Left colon (tissue), 2 donors: ENCODE measurements at regions not wholly inside any gene's neighbourhood (a gene's known extent, or its start where the extent isn't known, plus 50 kb on each side); places are given as distances from the start of the nearest gene placed in this dataset.
"Not testable (repeated sequence)": the region's sequence is repeated elsewhere in the genome, so short reads cannot be mapped to it uniquely, and the experiment has no call there.

Source experiments
- ATAC-seq: fragments of 200-7000 bp; cut with Tn5 transposase; one replicate; pipeline ENCODE4 v1.9.1; 2020; ENCODE audit warnings: mild to moderate bottlenecking, moderate library complexity
- DNase-seq, 2 donors: peaks; one replicate each; pipeline ENCODE4 v3.0.0-alpha.2; 2020
- intact Hi-C, 2 donors: fragments of 100-400 bp; cut with DNase I in 1 of 2; cut with micrococcal nuclease in 1 of 2; formaldehyde crosslinking; loops; one replicate each; pipeline versions ENCODE4 v1.11.2 to v1.14.0; 2022; cut with DNase I, micrococcal nuclease
- donor health status: DM: no; HTN: no; CAD: no.
- donor health status: DM: yes; HTN: yes; CAD: no.

- no peak for DNase-seq
- intact Hi-C loops: no loop called here
- no peak for ATAC-seq
Measured at GRCh38 chr10:9036711-9037204, 982.3 kb downstream of the GATA3 start.

- DNase-seq: no peak
- intact Hi-C loops: no loop called here
- no peak for ATAC-seq
Measured at GRCh38 chr10:9038146-9038714, 983.7 kb downstream of the GATA3 start.

GRCh38 chr10:9043466-9043865 is 989.0 kb downstream of the GATA3 start:
- DNase-seq: no peak
- ATAC-seq: no peak
- intact Hi-C loops: no loop called here

GRCh38 chr10:9045311-9045710 is 990.8 kb downstream of the GATA3 start:
- ATAC-seq (no peak), DNase-seq (no peak)
- intact Hi-C loops: no loop called here

DNA sequence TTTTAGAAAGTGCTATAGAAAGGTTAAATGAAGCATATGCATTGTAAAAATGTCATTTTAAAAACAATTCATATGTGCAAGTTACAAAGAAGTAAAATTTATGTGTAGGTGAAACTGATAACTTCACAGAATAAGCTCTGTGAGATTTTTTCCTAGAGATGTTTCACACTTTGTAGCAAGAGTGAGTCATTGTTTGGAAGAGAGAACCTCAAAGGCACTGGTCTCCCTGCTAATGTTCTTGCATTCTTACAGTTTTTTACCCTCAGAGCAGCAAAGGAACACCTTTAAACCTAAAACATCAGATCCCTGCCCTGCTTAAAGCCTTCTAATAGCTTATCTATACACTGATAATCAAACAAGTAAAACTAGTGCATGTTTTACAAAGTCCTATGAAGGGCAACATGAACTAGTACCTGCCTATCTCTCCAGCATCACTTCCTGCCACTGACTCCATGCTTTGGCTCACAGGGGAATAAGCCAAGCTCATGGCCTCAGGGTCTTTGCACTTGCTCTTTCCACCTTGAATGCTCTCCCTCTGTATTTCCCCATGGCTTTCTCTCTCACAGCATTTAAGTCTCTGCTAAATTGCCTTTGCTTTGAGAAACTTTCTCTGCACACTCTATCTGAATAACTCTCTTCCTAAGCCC is 997.0 kb downstream of the GATA3 start:
- no peak for ATAC-seq
- intact Hi-C loops: no loop called here
- no peak for DNase-seq

DNA sequence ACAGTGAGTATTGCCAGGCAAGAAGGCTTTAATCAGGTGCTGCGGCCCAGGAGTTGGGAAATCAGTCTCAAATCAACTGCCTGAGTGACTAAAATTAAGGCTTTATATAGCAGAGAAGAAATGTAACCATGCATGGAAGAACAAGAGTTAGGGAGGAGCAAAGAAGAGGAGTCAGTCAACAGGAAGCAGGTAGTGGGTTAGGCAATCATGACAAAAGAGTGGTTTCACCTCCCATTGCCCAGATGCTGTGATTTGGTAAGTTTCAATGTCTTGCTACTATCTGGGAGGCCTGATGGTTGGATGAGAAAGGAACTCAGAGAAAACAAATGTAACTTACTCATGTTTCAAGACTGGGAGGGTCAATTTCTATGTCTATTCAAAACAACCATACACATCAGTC is 998.3 kb downstream of the GATA3 start:
- intact Hi-C loops: no loop called here
- no peak for ATAC-seq

GRCh38 chr10:9056521-9056920 is 1002.0 kb downstream of the GATA3 start:
- DNase-seq (no peak), ATAC-seq (no peak)
- intact Hi-C loops: no loop called here

More for the DNA sequence above, 998.3 kb downstream of the GATA3 start:
- DNase-seq: no peak

GRCh38 chr10:9057293-9057692 is 1002.8 kb downstream of the GATA3 start:
- intact Hi-C loops, DNase-seq, ATAC-seq: not testable (repeated sequence)

GRCh38 chr10:9060314-9060713 is 1005.8 kb downstream of the GATA3 start:
- DNase-seq (no peak), ATAC-seq (no peak)
- intact Hi-C loops: no loop called here

GRCh38 chr10:9061871-9062270 is 1007.4 kb downstream of the GATA3 start:
- no peak for ATAC-seq
- DNase-seq: no peak
- intact Hi-C loops: no loop called here

- DNase-seq (no peak), ATAC-seq (no peak)
- intact Hi-C loops: no loop called here
Measured at GRCh38 chr10:9066152-9066551, 1011.7 kb downstream of the GATA3 start.

DNA sequence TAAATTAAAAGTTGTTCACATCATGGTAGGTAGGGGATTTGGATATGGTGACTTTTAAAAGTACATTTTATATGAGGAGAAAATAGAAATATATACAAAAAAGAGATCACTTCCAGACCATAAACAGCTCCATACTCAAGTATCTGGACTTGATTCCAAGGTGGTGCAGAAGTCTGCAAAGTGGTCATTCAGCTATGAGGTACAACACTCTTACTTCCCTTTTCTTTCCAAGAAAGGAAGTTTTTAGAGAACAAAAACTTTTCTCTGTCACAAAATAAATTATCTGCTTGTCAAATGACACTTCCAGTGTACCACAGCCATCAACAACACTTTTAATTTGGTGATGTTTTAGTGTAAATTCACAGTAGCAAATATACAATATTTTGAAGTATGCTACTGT is 1013.5 kb downstream of the GATA3 start:
- intact Hi-C loops: no loop called here
- DNase-seq: no peak
- ATAC-seq: no peak

DNA sequence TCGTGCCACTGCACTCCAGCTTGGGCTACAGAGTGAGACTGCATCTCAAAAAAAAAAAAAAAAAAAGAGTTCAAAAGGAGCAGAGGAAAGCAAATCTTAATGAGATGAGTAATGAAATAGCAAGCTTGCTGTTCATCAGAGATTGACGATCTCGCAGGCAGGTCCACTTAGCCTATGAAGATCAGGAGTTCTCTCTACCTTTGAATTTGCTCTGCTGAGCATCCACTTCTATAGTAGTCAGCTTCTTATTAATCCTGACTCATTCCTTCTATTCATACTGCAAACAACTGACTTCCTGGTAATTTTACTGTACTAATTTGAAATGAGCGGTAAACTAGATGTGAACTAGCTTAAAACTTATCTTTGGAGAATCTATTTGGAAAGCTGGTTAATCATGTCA is 1014.6 kb downstream of the GATA3 start:
- no peak for ATAC-seq

DNA sequence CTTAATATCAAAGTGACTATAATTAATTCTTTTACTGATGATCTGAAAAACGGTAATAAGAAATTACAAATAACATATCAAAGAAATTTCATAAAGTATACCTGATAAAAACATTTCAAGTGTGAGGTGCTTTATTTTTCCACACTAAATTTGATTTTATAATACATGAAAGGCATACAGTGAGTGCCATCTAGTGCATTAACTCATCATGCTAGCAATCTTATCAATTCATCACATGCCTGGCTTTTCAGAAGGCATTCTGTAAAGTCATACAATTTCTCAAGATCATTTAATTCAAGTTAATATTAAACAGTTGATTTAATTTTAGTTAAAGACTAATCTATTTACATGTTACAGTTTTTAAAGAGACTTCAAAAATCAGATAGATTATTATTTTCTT is 1020.9 kb downstream of the GATA3 start:
- DNase-seq (no peak), ATAC-seq (no peak)
- intact Hi-C loops: no loop called here

More for the DNA sequence above, 1014.6 kb downstream of the GATA3 start:
- intact Hi-C loops: no loop called here
- no peak for DNase-seq

DNA sequence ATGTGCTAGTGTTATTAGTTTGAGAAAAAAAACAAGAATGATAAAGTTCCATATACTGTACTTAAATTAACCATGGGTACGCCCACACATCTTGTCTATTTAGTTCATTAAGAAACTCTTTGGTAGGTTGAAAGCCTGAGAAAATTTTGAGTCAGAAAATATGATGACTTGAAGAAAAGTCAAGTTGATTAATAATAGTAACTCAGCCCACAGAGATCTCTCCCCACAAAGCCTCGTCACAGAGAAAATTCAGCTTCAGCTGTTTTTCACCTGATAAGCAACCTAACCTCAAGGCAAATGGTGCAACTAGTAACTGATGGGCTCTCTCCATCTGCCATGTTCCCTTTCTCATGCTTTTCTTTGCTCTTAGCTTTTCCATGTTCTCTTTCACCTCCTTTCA is 1021.6 kb downstream of the GATA3 start:
- intact Hi-C loops: no loop called here
- ATAC-seq (no peak), DNase-seq (no peak)

GRCh38 chr10:9081253-9081652 is 1026.8 kb downstream of the GATA3 start:
- DNase-seq (no peak), ATAC-seq (no peak)
- intact Hi-C loops: no loop called here

DNA sequence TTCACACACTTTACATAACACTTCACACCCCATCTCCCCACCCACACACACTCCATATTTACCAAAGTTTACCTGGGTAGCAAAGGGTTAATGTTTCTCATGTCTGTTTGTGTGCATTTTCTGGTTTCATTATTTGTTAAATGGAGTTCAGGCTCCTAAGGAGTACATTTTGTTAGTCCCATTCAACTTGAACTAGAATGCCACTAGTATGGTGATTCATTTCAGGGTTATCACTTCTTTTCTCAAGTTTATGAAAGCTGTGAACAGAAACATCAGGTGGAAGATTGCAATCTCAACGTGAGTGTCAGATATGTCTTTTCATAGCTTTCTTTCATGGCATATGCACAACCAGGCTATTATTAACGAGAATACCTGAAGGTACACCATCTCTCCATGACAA is 1027.5 kb downstream of the GATA3 start:
- DNase-seq: no peak
- intact Hi-C loops: no loop called here
- no peak for ATAC-seq

DNA sequence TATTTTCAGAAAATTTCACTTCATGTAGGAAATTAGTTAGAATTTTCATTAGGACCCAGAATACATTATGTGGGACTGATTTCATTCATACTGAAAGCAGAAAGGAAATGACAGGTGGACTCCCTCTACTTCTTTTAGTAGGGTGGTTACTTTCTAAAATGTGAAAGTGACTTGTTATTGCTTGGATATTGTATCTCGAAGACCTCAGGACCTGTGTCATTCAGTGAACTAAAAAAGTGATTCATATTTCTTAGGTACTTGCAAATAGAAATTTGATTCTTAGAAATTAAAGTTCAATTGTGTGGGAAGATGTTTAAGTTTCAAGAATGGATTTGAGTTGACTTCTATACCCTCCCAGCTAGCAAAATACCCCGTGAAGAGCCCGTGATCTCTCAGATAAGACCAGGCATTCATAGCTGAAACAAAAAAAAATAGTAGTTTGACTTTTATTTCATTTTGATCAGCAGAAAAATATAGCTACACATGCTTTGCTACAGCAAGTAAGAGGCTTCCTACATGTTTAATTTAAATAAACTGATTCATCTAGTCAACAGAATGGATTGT is 1037.1 kb downstream of the GATA3 start:
- intact Hi-C loops: no loop called here
- ATAC-seq: no peak
- DNase-seq: no peak

- intact Hi-C loops: no loop called here
- no peak for DNase-seq
- ATAC-seq: no peak
Measured at GRCh38 chr10:9096288-9096687, 1041.8 kb downstream of the GATA3 start.

DNA sequence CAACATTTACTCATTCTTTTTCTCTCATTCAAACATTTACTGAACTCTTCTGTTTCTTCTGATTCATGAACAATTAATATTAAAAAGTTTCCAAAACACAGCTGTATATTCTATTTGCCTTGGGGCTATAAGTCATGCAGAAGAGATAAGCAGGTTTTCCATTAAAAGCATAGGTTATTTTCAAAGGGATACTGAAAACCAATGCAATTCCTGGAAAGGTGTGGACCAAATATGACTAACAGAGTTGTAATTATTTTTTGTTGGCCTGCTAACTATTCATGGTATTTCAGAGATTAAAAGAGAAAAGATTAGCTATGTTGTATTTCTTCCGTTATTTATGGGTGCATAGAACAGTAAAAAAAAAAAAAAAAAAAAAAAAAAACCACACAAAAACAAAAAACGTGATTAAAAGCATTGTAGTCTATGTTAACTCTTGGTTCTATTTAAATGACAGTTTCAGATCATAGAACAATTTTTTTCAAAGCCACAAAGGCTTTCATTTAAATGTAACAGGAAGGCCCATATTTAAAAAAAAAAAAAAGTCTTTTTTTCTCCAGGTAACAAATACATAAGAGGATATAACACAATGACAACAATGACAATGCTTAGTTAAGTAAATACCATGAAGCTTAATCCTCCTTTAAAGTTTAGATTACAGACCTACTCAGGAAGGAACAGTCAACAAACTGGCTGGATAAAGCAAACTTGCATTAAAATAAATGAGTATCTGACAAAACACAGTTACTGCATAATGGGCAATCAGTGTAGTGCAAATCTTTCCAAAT is 1042.9 kb downstream of the GATA3 start:
- ATAC-seq (no peak), DNase-seq (no peak)
- intact Hi-C loops: no loop called here
